ENCODE measurements at regions not wholly inside any gene's neighbourhood (a gene's known extent, or its start where the extent isn't known, plus 50 kb on each side); places are given as distances from the start of the nearest gene placed in this dataset.

GRCh38 chr2:138445227-138445626, 56.3 kb upstream of the SPOPL start:
- TF ChIP-seq, protein P1, sequence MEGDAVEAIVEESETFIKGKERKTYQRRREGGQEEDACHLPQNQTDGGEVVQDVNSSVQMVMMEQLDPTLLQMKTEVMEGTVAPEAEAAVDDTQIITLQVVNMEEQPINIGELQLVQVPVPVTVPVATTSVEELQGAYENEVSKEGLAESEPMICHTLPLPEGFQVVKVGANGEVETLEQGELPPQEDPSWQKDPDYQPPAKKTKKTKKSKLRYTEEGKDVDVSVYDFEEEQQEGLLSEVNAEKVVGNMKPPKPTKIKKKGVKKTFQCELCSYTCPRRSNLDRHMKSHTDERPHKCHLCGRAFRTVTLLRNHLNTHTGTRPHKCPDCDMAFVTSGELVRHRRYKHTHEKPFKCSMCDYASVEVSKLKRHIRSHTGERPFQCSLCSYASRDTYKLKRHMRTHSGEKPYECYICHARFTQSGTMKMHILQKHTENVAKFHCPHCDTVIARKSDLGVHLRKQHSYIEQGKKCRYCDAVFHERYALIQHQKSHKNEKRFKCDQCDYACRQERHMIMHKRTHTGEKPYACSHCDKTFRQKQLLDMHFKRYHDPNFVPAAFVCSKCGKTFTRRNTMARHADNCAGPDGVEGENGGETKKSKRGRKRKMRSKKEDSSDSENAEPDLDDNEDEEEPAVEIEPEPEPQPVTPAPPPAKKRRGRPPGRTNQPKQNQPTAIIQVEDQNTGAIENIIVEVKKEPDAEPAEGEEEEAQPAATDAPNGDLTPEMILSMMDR (IDR thresholded peaks at IDR 0.05; ENCODE audit: low read length): no peak
- TF ChIP-seq EZH2 (IDR thresholded peaks at IDR 0.05; ENCODE audit: borderline replicate concordance, low read length): no peak
